ENCODE measurements at regions not wholly inside any gene's neighbourhood (a gene's known extent, or its start where the extent isn't known, plus 50 kb on each side); places are given as distances from the start of the nearest gene placed in this dataset.

DNA sequence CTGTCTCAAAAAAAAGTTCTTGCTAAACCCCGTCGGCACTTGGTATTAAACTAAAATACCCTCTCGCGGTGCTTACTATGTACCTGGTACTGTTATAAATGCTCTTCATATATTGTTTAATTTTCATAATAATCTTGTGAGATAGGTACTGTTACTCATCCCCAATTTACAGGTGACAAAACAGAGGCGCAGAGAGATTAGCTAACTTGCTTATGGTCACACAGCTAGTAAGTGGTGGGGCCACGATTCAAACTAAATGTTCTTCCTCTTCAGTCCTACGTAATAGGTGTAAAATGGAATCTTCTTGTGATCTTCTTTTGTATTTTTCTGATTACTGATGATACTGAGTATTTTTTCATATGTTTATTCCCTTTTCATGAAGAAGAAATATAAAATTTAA lies 51.3 kb downstream of the TET3 start:
- Histone ChIP-seq H3K27ac (ENCODE audit: low read depth, low read length) (no peak overlapping the region), H3K9me3 (ENCODE audit: control insufficient read depth, insufficient read depth, low read length) (no peaks in the 10 kb centered on the region), H3K4me3 (ENCODE audit: low read depth, low read length) (no peak overlapping the region), H3K27me3 (ENCODE audit: control insufficient read depth, insufficient read depth, low read length) (no peaks in the 10 kb centered on the region)
- POLR2A ChIA-PET = no interaction called here
- CTCF ChIA-PET = no interaction called here
- DNase-seq (ENCODE audit: low read depth, low spot score) = no peak
- TF ChIP-seq, protein P1, sequence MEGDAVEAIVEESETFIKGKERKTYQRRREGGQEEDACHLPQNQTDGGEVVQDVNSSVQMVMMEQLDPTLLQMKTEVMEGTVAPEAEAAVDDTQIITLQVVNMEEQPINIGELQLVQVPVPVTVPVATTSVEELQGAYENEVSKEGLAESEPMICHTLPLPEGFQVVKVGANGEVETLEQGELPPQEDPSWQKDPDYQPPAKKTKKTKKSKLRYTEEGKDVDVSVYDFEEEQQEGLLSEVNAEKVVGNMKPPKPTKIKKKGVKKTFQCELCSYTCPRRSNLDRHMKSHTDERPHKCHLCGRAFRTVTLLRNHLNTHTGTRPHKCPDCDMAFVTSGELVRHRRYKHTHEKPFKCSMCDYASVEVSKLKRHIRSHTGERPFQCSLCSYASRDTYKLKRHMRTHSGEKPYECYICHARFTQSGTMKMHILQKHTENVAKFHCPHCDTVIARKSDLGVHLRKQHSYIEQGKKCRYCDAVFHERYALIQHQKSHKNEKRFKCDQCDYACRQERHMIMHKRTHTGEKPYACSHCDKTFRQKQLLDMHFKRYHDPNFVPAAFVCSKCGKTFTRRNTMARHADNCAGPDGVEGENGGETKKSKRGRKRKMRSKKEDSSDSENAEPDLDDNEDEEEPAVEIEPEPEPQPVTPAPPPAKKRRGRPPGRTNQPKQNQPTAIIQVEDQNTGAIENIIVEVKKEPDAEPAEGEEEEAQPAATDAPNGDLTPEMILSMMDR (IDR thresholded peaks at IDR 0.05; ENCODE audit: low read depth, low read length) = no peak

DNA sequence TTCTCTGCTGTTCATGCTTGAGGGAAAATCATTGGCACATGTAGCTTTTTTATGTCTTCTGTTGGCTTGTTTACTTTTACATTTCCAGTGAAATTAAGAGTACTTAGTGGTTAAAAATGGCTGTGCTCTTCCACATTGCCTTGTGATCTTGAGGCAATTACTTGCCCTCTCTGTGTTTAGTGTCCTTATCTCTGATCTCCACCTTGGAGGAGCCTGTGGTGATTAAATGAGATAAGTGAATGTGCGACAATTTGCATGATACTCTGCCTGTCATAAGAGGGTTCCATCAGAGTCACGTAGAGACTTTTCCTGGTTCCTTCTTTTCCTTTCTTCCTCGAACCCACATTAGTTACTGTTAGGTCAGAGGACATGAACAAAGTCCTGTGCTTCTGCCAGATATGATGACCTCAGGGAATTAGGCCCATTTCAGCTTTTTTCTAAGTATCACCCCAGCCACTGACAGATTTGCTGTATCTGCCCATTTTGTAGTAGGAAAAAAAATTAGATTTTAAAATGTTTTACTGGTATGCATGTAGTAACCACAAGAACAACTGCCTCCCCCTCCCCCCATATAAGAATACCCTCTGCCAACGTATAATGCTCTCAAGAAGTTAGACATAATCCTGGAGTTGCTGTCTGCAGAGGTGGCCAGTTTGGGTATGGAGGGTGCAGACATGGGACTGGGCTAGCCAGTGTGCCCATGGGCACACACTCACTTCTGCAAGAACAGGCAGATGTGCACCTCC lies 51.9 kb downstream of the TET3 start:
- Histone ChIP-seq H3K27me3 (ENCODE audit: control insufficient read depth, insufficient read depth, low read length) (no peaks in the 10 kb centered on the region), H3K4me3 (ENCODE audit: low read depth, low read length) (no peak overlapping the region), H3K27ac (ENCODE audit: low read depth, low read length) (no peak overlapping the region), H3K9me3 (ENCODE audit: control insufficient read depth, insufficient read depth, low read length) (no peaks in the 10 kb centered on the region)
- ChIA-PET POLR2A (no interaction called here), CTCF (no interaction called here)
- no peak for DNase-seq (ENCODE audit: low read depth, low spot score)
- TF ChIP-seq, protein P1 (IDR thresholded peaks at IDR 0.05; ENCODE audit: low read depth, low read length) = no peak

DNA sequence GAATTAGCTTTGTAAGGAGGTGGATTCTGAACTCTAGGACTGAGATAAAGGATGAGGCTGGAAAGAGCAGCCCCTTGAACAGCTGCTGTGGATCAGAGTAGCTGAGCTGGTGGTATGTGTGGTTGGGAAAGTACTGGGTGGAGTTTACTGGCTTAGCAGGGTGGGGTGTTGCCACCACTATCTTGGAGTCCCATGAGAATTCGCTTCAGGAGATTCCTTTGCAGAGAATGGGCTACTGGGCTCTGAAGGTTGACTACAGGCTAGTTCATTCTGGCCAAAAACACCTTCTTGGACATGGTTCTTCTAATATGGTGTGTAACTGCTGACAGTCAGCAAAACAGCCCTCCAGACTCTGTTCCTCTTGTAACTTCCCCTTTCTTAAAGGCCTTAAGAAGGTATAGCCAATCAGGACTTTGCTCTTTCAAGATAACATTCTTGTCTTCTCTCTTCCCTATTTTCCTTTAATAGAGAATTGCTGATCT lies 52.7 kb downstream of the TET3 start:
- H3K9me3 ChIP-seq (ENCODE audit: control insufficient read depth, insufficient read depth, low read length) = no peaks in the 10 kb centered on the region
- ChIA-PET CTCF (no interaction called here), POLR2A (no interaction called here)
- DNase-seq (ENCODE audit: low read depth, low spot score) = peak; percentile 11
- no peak overlapping the region for H3K27ac ChIP-seq (ENCODE audit: low read depth, low read length)
- no peak overlapping the region for H3K4me3 ChIP-seq (ENCODE audit: low read depth, low read length)
- TF ChIP-seq, protein P1 (IDR thresholded peaks at IDR 0.05; ENCODE audit: low read depth, low read length) = no peak
- no peaks in the 10 kb centered on the region for H3K27me3 ChIP-seq (ENCODE audit: control insufficient read depth, insufficient read depth, low read length)

DNA sequence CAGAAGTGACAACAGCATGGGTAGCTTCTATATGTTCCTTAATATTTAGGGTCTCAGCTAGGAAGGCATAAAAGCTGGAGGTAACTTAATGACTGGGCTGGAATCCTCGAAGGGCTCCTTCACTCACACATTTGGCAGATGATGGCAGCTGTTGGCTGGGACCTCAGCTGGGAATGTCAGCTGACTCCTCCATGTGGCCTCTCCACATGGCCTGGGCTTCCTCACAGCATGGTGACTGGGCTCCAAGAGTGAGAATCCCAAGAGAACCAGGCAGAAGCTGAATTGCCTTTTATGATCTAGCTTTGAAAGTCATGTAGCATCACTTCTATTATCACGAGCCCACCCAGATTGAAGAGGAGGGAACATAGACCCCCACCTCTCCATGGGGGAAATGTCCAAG lies 54.9 kb downstream of the TET3 start:
- no peak overlapping the region for H3K27ac ChIP-seq (ENCODE audit: low read depth, low read length)
- POLR2A ChIA-PET = no interaction called here
- TF ChIP-seq, protein P1 (IDR thresholded peaks at IDR 0.05; ENCODE audit: low read depth, low read length) = no peak
- no peaks in the 10 kb centered on the region for H3K27me3 ChIP-seq (ENCODE audit: control insufficient read depth, insufficient read depth, low read length)
- H3K9me3 ChIP-seq (ENCODE audit: control insufficient read depth, insufficient read depth, low read length) = no peaks in the 10 kb centered on the region
- CTCF ChIA-PET = no interaction called here
- H3K4me3 ChIP-seq (ENCODE audit: low read depth, low read length) = no peak overlapping the region
- DNase-seq (ENCODE audit: low read depth, low spot score) = no peak

DNA sequence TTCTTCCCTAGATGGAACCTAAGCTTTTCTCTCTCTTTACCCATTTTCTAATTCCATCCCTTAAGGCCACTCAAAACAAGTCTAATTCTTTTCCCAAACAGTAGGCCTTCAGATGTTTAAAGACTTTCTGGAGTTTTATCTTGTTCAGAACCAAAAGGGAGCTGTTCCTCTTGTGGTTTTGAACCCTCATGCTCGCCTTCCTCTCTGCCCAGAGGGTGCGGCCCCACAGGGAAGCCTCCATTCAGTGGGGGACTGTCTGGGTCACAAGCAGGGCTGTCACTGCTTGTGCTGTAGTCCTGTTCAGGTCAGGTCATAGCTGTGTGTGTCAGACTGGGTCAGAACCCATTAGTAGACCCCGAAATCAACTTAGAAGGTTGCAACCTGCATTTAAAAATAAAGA lies 56.5 kb downstream of the TET3 start:
- ChIA-PET POLR2A (no interaction called here), CTCF (interaction anchor here (1.0 kb wide), 1 partner anchor 79 kb away, joined by 4 read pairs; no protein-coding TSS in a partner anchor)
- Histone ChIP-seq H3K27me3 (ENCODE audit: control insufficient read depth, insufficient read depth, low read length) (no peaks in the 10 kb centered on the region), H3K27ac (ENCODE audit: low read depth, low read length) (no peak overlapping the region), H3K9me3 (ENCODE audit: control insufficient read depth, insufficient read depth, low read length) (no peaks in the 10 kb centered on the region), H3K4me3 (ENCODE audit: low read depth, low read length) (no peak overlapping the region)
- no peak for DNase-seq (ENCODE audit: low read depth, low spot score)
- TF ChIP-seq, protein P1 (IDR thresholded peaks at IDR 0.05; ENCODE audit: low read depth, low read length) = no peak
